Astrocyte (in vitro differentiated cells and primary cell): ENCODE measurements at regions not wholly inside any gene's neighbourhood (a gene's known extent, or its start where the extent isn't known, plus 50 kb on each side); places are given as distances from the start of the nearest gene placed in this dataset.

Source experiments
- DNase-seq: peaks from one replicate; pipeline ENCODE4 v3.0.0-alpha.2; 2010; ENCODE audit warnings: low read depth
- FAIRE-seq: peaks from 2 replicates; lab custom pipeline; 2011; peaks lifted over from hg19 to GRCh38; lab: Jason Lieb, UNC
- H2AFZ ChIP-seq: 2 replicates; pipeline ENCODE4 v1.6.0; 2012; ENCODE audit warnings: low read depth, low read length, inconsistent platforms
- H3K27ac ChIP-seq: 2 replicates; pipeline ENCODE4 v1.5.1; 2011; ENCODE audit warnings: low read depth, low read length, inconsistent platforms
- H3K27me3 ChIP-seq: 2 replicates; pipeline ENCODE4 v1.6.0; 2011; ENCODE audit warnings: low read length, inconsistent platforms; ENCODE audit not compliant: insufficient read depth
- H3K36me3 ChIP-seq: 2 replicates; pipeline ENCODE4 v1.5.1; 2011; ENCODE audit warnings: low read length, inconsistent platforms; ENCODE audit not compliant: insufficient read depth
- H3K4me1 ChIP-seq: 2 replicates; pipeline ENCODE4 v1.5.1; 2011; ENCODE audit warnings: low read length, inconsistent platforms; ENCODE audit not compliant: insufficient read depth
- H3K4me2 ChIP-seq: 2 replicates; pipeline ENCODE4 v1.6.0; 2012; ENCODE audit warnings: low read length, inconsistent platforms
- H3K4me3 ChIP-seq: 2 replicates; pipeline ENCODE4 v1.5.1; 2011; ENCODE audit warnings: low read depth, mild to moderate bottlenecking, low read length, inconsistent platforms; ENCODE audit not compliant: insufficient read depth
- H3K79me2 ChIP-seq: 2 replicates; pipeline ENCODE4 v1.6.0; 2012; ENCODE audit warnings: mild to moderate bottlenecking, low read length, inconsistent platforms; ENCODE audit not compliant: insufficient read depth
- H3K9ac ChIP-seq: 2 replicates; pipeline ENCODE4 v1.6.0; 2012; ENCODE audit warnings: mild to moderate bottlenecking, low read length, inconsistent platforms
- H3K9me3 ChIP-seq: 2 replicates; pipeline ENCODE4 v1.5.1; 2012; ENCODE audit warnings: low read depth, mild to moderate bottlenecking, low read length, inconsistent platforms; ENCODE audit not compliant: insufficient read depth
- H4K20me1 ChIP-seq: 2 replicates; pipeline ENCODE4 v1.6.0; 2012; ENCODE audit warnings: low read length, inconsistent platforms; ENCODE audit not compliant: insufficient read depth
- H3K27ac Mint-ChIP-seq: one replicate; pipeline ENCODE4 v1.8.0; 2021; ENCODE audit warnings: mild to moderate bottlenecking, mixed read lengths; ENCODE audit not compliant: unreplicated experiment
- H3K27me3 Mint-ChIP-seq: one replicate; pipeline ENCODE4 v1.8.0; 2021; ENCODE audit warnings: low read depth, mixed read lengths; ENCODE audit not compliant: unreplicated experiment
- H3K36me3 Mint-ChIP-seq: one replicate; pipeline ENCODE4 v1.8.0; 2021; ENCODE audit warnings: low read depth, mixed read lengths; ENCODE audit not compliant: unreplicated experiment
- H3K4me1 Mint-ChIP-seq: one replicate; pipeline ENCODE4 v1.8.0; 2021; ENCODE audit warnings: low read depth, mixed read lengths; ENCODE audit not compliant: unreplicated experiment
- H3K4me3 Mint-ChIP-seq: one replicate; pipeline ENCODE4 v1.8.0; 2021; ENCODE audit warnings: mild to moderate bottlenecking, moderate library complexity, mixed read lengths; ENCODE audit not compliant: unreplicated experiment
- H3K9me3 Mint-ChIP-seq: one replicate; pipeline ENCODE4 v1.8.0; 2021; ENCODE audit warnings: mild to moderate bottlenecking, mixed read lengths; ENCODE audit not compliant: unreplicated experiment
- CTCF ChIP-seq: IDR thresholded peaks from 2 replicates; pipeline ENCODE4 v1.5.1; 2011; ENCODE audit warnings: low read depth, mild to moderate bottlenecking, inconsistent platforms, low read length, moderate library complexity; ENCODE audit not compliant: insufficient read depth
- EZH2 ChIP-seq: IDR thresholded peaks from 2 replicates; pipeline ENCODE4 v1.6.1; 2012; ENCODE audit warnings: mild to moderate bottlenecking, low read length, inconsistent platforms; ENCODE audit not compliant: insufficient read depth

- Histone ChIP-seq H4K20me1 (no peaks in the 10 kb centered on the region), H3K79me2 (no peaks in the 10 kb centered on the region), H3K4me2 (no peak overlapping the region), H3K9me3 (no peaks in the 10 kb centered on the region), H3K4me1 (no peaks in the 10 kb centered on the region), H3K4me3 (no peak overlapping the region), H3K36me3 (no peaks in the 10 kb centered on the region), H2AFZ (no peak overlapping the region), H3K27ac (no peak overlapping the region), H3K27me3 (no peaks in the 10 kb centered on the region), H3K9ac (no peak overlapping the region)
- Mint-ChIP-seq H3K27ac (no peak overlapping the region), H3K9me3 (no peaks in the 10 kb centered on the region), H3K4me1 (no peaks in the 10 kb centered on the region), H3K36me3 (no peaks in the 10 kb centered on the region), H3K27me3 (no peaks in the 10 kb centered on the region), H3K4me3 (no peak overlapping the region)
- no peak for FAIRE-seq
- TF ChIP-seq CTCF (no peak), EZH2 (no peak)
- DNase-seq, result no peak
Measured at GRCh38 chr1:83058327-83058726, 940.6 kb downstream of the TTLL7 start.

GRCh38 chr1:83055391-83056170 is 943.4 kb downstream of the TTLL7 start:
- H3K4me2 ChIP-seq, result no peak overlapping the region
- no peak overlapping the region for H2AFZ ChIP-seq
- H4K20me1 ChIP-seq, result no peaks in the 10 kb centered on the region
- no peak overlapping the region for H3K4me3 ChIP-seq
- H3K4me1 ChIP-seq, result no peaks in the 10 kb centered on the region
- H3K27me3 ChIP-seq, result no peaks in the 10 kb centered on the region
- no peaks in the 10 kb centered on the region for H3K9me3 Mint-ChIP-seq
- H3K36me3 ChIP-seq, result no peaks in the 10 kb centered on the region
- FAIRE-seq (no peak), DNase-seq (no peak)
- no peak overlapping the region for H3K27ac ChIP-seq
- TF ChIP-seq CTCF (no peak), EZH2 (no peak)
- H3K36me3 Mint-ChIP-seq, result no peaks in the 10 kb centered on the region
- no peaks in the 10 kb centered on the region for H3K79me2 ChIP-seq
- H3K4me1 Mint-ChIP-seq, result no peaks in the 10 kb centered on the region
- no peak overlapping the region for H3K4me3 Mint-ChIP-seq
- H3K9ac ChIP-seq, result no peak overlapping the region
- no peaks in the 10 kb centered on the region for H3K9me3 ChIP-seq
- no peak overlapping the region for H3K27ac Mint-ChIP-seq
- H3K27me3 Mint-ChIP-seq, result no peaks in the 10 kb centered on the region

- H3K9me3 ChIP-seq, result no peaks in the 10 kb centered on the region
- Mint-ChIP-seq H3K9me3 (no peaks in the 10 kb centered on the region), H3K27ac (no peak overlapping the region), H3K4me1 (no peaks in the 10 kb centered on the region), H3K4me3 (no peak overlapping the region), H3K36me3 (no peaks in the 10 kb centered on the region), H3K27me3 (no peaks in the 10 kb centered on the region)
- H2AFZ ChIP-seq, result no peak overlapping the region
- no peak overlapping the region for H3K9ac ChIP-seq
- H3K27ac ChIP-seq, result no peak overlapping the region
- H4K20me1 ChIP-seq, result no peaks in the 10 kb centered on the region
- H3K79me2 ChIP-seq, result no peaks in the 10 kb centered on the region
- H3K4me3 ChIP-seq, result no peak overlapping the region
- H3K4me2 ChIP-seq, result no peak overlapping the region
- H3K4me1 ChIP-seq, result no peaks in the 10 kb centered on the region
- TF ChIP-seq CTCF, result no peak
- no peaks in the 10 kb centered on the region for H3K27me3 ChIP-seq
- FAIRE-seq (no peak), DNase-seq (no peak)
- H3K36me3 ChIP-seq, result no peaks in the 10 kb centered on the region
Measured at GRCh38 chr1:83053446-83053845, 945.5 kb downstream of the TTLL7 start.
